ENCODE measurements at regions not wholly inside any gene's neighbourhood (a gene's known extent, or its start where the extent isn't known, plus 50 kb on each side); places are given as distances from the start of the nearest gene placed in this dataset.
"Not testable (repeated sequence)": the region's sequence is repeated elsewhere in the genome, so short reads cannot be mapped to it uniquely, and the experiment has no call there.

DNA sequence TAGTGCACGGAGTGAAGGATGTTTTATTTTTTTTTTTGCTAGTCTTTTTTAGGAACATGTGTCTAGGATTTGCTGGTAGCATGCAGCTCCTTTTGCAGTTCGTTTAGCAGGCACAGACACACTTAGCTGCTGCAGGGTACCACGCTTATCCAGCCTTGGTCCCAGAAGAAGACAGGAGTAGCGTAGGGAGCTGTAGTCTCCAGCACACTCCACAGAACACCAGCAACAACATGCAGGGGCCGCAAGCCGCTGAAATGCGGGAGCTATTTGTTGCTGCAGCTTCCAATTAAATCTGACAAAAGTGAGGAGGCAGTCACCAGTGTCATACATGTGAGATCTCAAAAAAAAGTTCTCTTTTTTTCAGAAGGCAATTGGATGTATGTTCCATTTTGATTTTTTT, 486.2 kb upstream of the KLF6 start:
- no peak for DNase-seq (ENCODE audit: low read depth in 2 of 3, low spot score in 1 of 3)

DNA sequence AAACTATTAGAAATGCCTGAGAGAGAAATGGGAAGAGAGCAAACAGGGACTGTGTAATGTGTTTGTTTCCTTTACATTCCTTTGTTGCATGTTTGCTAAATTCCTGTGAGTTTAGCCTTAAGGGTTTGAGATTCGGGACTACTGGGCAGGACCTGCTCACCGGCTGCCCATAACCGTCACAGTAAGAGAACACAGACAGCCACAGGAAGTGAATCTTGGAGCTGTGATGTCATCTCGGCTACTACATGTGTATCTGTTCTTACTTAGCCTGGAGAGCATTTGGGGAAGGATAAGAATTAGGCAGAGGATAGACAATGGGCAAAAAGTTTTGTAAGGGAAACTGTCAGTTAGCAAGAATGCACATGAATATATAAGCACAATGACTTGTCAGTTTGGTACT, 485.1 kb upstream of the KLF6 start:
- no peak for DNase-seq (ENCODE audit: low read depth in 2 of 3, low spot score in 1 of 3)

GRCh38 chr10:4268490-4268889, 483.5 kb upstream of the KLF6 start:
- DNase-seq (ENCODE audit: low read depth in 2 of 3, low spot score in 1 of 3): not testable (repeated sequence)

GRCh38 chr10:4267086-4267773, 482.2 kb upstream of the KLF6 start:
- DNase-seq (ENCODE audit: low read depth in 2 of 3, low spot score in 1 of 3): no peak

- no peak for DNase-seq (ENCODE audit: low read depth in 2 of 3, low spot score in 1 of 3)
Observed at GRCh38 chr10:4266416-4267085, 481.5 kb upstream of the KLF6 start.

DNA sequence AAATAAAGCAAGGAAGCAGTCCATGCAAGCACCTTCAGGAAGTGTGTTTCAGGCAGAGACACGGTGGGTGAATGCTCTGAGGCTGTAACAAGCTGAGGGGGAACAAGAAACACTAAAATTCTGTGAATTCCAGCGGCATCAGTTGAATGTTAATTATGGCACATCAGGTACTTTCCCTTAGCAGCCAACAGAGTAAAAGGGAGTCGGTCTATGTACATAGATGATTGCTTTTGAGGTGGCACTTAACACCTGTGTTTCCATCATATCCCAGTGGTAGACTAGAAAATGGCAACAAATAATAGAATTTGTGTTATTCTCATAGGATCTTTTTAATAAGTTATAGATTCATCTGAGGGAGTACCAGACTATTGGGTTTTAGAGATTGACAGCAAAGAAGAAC, 481.0 kb upstream of the KLF6 start:
- DNase-seq (ENCODE audit: low read depth in 2 of 3, low spot score in 1 of 3): no peak

- no peak for DNase-seq (ENCODE audit: low read depth in 2 of 3, low spot score in 1 of 3)
Observed at GRCh38 chr10:4264209-4264865, 479.3 kb upstream of the KLF6 start.

- no peak for DNase-seq (ENCODE audit: low read depth in 2 of 3, low spot score in 1 of 3)
Observed at GRCh38 chr10:4263601-4263921, 478.6 kb upstream of the KLF6 start.

GRCh38 chr10:4262870-4263600, 478.0 kb upstream of the KLF6 start:
- DNase-seq (ENCODE audit: low read depth in 2 of 3, low spot score in 1 of 3): no peak

DNA sequence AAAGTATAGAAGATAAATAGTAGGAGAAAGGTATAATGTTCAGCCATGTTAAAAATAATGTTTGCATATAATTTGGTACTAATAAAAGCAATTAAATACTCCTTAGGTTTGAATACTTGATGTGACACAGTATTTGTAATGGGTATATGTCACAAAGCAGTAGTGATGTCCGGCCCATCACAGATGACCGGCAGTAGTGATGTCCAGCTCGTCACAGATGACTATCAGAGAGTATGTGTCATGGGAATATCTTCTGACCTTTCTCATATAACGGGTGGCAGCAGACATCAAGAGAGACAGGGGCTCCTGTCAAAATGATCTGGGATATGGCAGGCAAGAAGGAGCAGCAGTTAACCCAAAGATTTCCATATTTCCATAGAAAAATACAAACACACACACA, 477.4 kb upstream of the KLF6 start:
- no peak for DNase-seq (ENCODE audit: low read depth in 2 of 3, low spot score in 1 of 3)

DNA sequence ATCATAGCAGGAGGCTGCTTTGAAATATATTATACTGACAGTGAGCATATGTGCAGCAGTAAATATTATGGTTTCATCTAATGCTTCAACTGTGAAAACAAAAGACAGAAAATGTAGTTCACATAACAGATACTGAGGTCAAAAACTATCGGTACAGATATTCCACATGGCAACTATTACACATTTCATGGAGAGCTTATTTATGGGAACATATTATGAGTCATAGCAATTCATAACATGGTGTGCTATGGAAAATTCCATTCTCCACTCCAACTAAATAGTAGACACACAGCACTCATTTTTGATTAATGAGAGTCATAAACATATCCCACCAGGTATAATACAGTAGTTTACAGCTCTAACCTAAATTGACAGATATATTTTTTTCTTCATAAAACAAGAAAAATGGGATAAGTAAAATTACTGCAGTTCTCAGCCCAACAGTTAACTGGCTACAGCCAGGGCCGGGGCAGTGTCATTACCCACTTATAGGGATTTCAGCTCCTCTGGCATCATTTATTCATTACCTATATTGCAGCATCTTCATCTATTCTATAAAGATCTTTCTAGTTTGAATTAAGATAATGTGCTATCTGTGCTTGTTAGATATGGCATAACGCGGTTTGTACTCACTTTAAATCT, 475.6 kb upstream of the KLF6 start:
- no peak for DNase-seq (ENCODE audit: low read depth in 2 of 3, low spot score in 1 of 3)

GRCh38 chr10:4257939-4258465, 473.0 kb upstream of the KLF6 start:
- DNase-seq (ENCODE audit: low read depth in 2 of 3, low spot score in 1 of 3): no peak

DNA sequence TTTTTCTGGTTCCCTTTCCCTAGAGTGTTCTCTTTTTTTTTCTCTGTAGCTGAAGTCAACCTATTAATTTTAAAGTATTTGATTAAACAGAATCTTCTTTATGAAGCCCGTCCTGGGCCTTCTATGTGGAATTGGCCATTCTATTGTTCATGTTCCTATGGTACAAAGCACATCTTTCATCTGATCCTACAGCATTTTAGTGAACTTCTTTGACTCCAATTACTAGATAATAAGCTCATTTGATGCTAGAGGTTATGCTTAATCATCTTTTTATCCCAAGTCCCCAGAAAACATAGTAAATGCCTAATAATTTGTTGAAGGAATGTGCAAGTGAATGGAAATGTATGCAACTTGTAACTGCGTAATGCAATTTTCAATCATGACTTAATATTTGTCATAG, 472.0 kb upstream of the KLF6 start:
- DNase-seq (ENCODE audit: low read depth in 2 of 3, low spot score in 1 of 3): no peak

- no peak for DNase-seq (ENCODE audit: low read depth in 2 of 3, low spot score in 1 of 3)
Observed at GRCh38 chr10:4255751-4256150, 470.7 kb upstream of the KLF6 start.

GRCh38 chr10:4254101-4254994, 469.3 kb upstream of the KLF6 start:
- no peak for DNase-seq (ENCODE audit: low read depth in 2 of 3, low spot score in 1 of 3)

- DNase-seq (ENCODE audit: low read depth in 2 of 3, low spot score in 1 of 3): no peak
Observed at GRCh38 chr10:4252701-4253100, 467.7 kb upstream of the KLF6 start.

DNA sequence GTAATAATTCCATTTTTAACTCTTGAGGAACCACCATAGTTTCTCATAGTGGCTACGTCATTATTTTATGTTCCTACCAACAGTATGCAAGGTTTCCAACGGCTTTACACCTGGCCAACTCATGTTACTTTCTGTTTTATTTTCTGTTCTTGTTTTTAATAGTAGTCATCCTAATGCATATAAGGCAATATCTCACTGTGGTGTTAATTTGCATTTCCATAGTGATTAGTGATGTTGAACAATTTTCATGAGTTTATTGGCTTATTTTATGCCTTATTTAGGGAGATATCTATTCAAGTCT, 465.5 kb upstream of the KLF6 start:
- DNase-seq (ENCODE audit: low read depth in 2 of 3, low spot score in 1 of 3): no peak

- DNase-seq (ENCODE audit: low read depth in 2 of 3, low spot score in 1 of 3): no peak
Observed at GRCh38 chr10:4249841-4250586, 465.0 kb upstream of the KLF6 start.

DNA sequence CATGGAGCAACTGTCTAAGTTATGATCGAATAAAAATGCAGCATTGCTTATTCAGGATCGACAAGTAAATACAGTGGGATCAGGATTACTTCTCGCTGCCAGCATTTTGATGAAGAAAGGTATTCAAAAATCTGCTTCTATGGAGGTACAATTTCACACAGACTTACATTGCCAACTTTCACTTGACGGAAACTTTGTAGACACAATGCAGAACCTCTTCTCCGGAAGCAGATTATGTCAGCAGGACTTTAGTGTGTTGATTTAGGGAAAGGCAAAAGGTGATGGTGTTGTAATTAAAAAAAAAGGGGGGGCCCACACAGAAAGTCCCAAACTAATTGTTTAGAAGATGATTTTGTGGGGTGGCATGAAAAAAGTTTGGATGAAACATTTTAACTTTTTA, 462.4 kb upstream of the KLF6 start:
- no peak for DNase-seq (ENCODE audit: low read depth in 2 of 3, low spot score in 1 of 3)

DNA sequence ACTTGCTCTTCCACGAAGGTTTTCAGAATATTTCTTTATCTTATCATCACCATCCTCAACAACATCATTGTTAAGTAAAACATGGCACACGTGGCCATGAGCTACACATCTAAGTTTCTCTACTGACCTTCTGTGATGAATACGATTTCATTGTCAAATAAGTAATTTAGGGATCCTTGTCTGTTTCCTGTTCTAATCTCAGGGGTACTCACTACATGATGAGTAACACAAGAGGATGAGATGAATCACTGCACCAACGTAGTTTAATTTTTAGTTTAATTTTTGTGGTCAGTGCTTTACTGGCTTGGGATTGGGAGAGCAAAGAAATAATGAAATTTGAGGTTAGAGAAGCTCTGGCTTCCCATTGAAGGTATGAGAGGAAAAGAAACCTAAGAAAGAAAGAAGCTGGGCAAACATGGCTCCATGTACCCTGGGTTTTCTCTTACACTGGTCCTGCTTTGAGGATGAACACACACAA, 461.9 kb upstream of the KLF6 start:
- DNase-seq (ENCODE audit: low read depth in 2 of 3, low spot score in 1 of 3): no peak
